Nephron progenitor cell (in vitro differentiated cells): ENCODE measurements at regions not wholly inside any gene's neighbourhood (a gene's known extent, or its start where the extent isn't known, plus 50 kb on each side); places are given as distances from the start of the nearest gene placed in this dataset.
"Not testable (repeated sequence)": the region's sequence is repeated elsewhere in the genome, so short reads cannot be mapped to it uniquely, and the experiment has no call there.

ENCODE experiments used
- DNase-seq: peaks from one replicate; pipeline ENCODE4 v3.0.0; 2021
- H3K27ac Mint-ChIP-seq: 2 replicates; pipeline ENCODE4 v1.8.0; 2021; ENCODE audit warnings: mild to moderate bottlenecking, moderate library complexity, mixed read lengths
- H3K27me3 Mint-ChIP-seq: 2 replicates; pipeline ENCODE4 v1.8.0; 2021; ENCODE audit warnings: mild to moderate bottlenecking, low read depth, mixed read lengths; ENCODE audit not compliant: poor library complexity
- H3K36me3 Mint-ChIP-seq: 2 replicates; pipeline ENCODE4 v1.8.0; 2021; ENCODE audit warnings: low read depth, mixed read lengths
- H3K4me1 Mint-ChIP-seq: 2 replicates; pipeline ENCODE4 v1.8.0; 2021; ENCODE audit warnings: mixed read lengths
- H3K4me3 Mint-ChIP-seq: 2 replicates; pipeline ENCODE4 v1.8.0; 2021; ENCODE audit warnings: mild to moderate bottlenecking, moderate library complexity, mixed read lengths
- H3K9me3 Mint-ChIP-seq: 2 replicates; pipeline ENCODE4 v1.8.0; 2021; ENCODE audit warnings: mild to moderate bottlenecking, moderate library complexity, mixed read lengths
- CTCF ChIP-seq: fragments of 200-600 bp; sonication (generic); IDR thresholded peaks from 2 replicates; pipeline ENCODE4 v1.5.0; 2021; ENCODE audit warnings: antibody characterized with exemption

GRCh38 chr6:144955392-144955791 lies 670.3 kb downstream of the UTRN start:
- Mint-ChIP-seq H3K4me3 (no peak overlapping the region), H3K27me3 (no peaks in the 10 kb centered on the region), H3K36me3 (no peaks in the 10 kb centered on the region), H3K9me3 (no peaks in the 10 kb centered on the region), H3K27ac (no peak overlapping the region), H3K4me1 (no peaks in the 10 kb centered on the region)
- TF ChIP-seq CTCF, result no peak
- DNase-seq, result no peak

- DNase-seq, result no peak
- TF ChIP-seq CTCF, result no peak
- Mint-ChIP-seq H3K36me3 (no peaks in the 10 kb centered on the region), H3K9me3 (no peaks in the 10 kb centered on the region), H3K27me3 (no peaks in the 10 kb centered on the region), H3K27ac (no peak overlapping the region), H3K4me3 (no peak overlapping the region), H3K4me1 (no peaks in the 10 kb centered on the region)
Measured at GRCh38 chr6:144955859-144956258, 670.7 kb downstream of the UTRN start.

GRCh38 chr6:144956697-144957096 lies 671.6 kb downstream of the UTRN start:
- not testable (repeated sequence) for H3K27ac Mint-ChIP-seq, H3K4me3 Mint-ChIP-seq, DNase-seq, H3K27me3 Mint-ChIP-seq, H3K36me3 Mint-ChIP-seq, H3K4me1 Mint-ChIP-seq, H3K9me3 Mint-ChIP-seq

GRCh38 chr6:144957236-144957937 lies 672.3 kb downstream of the UTRN start:
- Mint-ChIP-seq H3K36me3 (no peaks in the 10 kb centered on the region), H3K27ac (no peak overlapping the region), H3K27me3 (no peaks in the 10 kb centered on the region), H3K4me1 (no peaks in the 10 kb centered on the region), H3K4me3 (no peak overlapping the region), H3K9me3 (no peaks in the 10 kb centered on the region)
- TF ChIP-seq CTCF, result no peak
- DNase-seq, result no peak

GRCh38 chr6:144969154-144969553 lies 684.0 kb downstream of the UTRN start:
- no peak for TF ChIP-seq CTCF
- Mint-ChIP-seq H3K27me3 (no peaks in the 10 kb centered on the region), H3K9me3 (peaks cover 20% of the 10 kb centered on the region), H3K4me3 (no peak overlapping the region), H3K36me3 (no peaks in the 10 kb centered on the region), H3K27ac (no peak overlapping the region), H3K4me1 (no peaks in the 10 kb centered on the region)
- no peak for DNase-seq

- Mint-ChIP-seq H3K9me3 (peaks cover 24% of the 10 kb centered on the region), H3K36me3 (no peaks in the 10 kb centered on the region), H3K4me1 (no peaks in the 10 kb centered on the region), H3K27me3 (no peaks in the 10 kb centered on the region), H3K27ac (no peak overlapping the region), H3K4me3 (no peak overlapping the region)
- no peak for TF ChIP-seq CTCF
- DNase-seq, result no peak
Measured at GRCh38 chr6:144969602-144970272, 684.6 kb downstream of the UTRN start.

GRCh38 chr6:144977250-144977864 lies 692.2 kb downstream of the UTRN start:
- peaks cover 12% of the 10 kb centered on the region for H3K4me1 Mint-ChIP-seq
- DNase-seq, result peak; percentile 52
- H3K4me3 Mint-ChIP-seq, H3K36me3 Mint-ChIP-seq, H3K27me3 Mint-ChIP-seq: not testable (repeated sequence)
- peaks cover 43% of the 10 kb centered on the region for H3K9me3 Mint-ChIP-seq
- H3K27ac Mint-ChIP-seq, result peak overlapping the region; percentile 8
